Psoas muscle (tissue), 7 donors: ENCODE measurements at regions not wholly inside any gene's neighbourhood (a gene's known extent, or its start where the extent isn't known, plus 50 kb on each side); places are given as distances from the start of the nearest gene placed in this dataset.

Experiments used
- ATAC-seq, 4 donors: fragments of 200-7000 bp; cut with Tn5 transposase; one replicate each; pipeline ENCODE4 v1.9.1; 2020; ENCODE audit warnings: moderate library complexity in 3 of 4, mild to moderate bottlenecking in 2 of 4
- DNase-seq, 2 donors: peaks; one replicate each; pipeline ENCODE4 v3.0.0-alpha.2; 2020
- H3K27ac ChIP-seq: fragments of 200-600 bp; one replicate; pipeline ENCODE4 v1.8.0; 2022
- H3K27me3 ChIP-seq, 3 donors: fragments of 200-600 bp in 1 of 3; one replicate each; pipeline versions ENCODE4 v1.6.1 to v1.8.0; 2013 to 2022; ENCODE audit warnings: low read length in 2 of 3, mild to moderate bottlenecking in 2 of 3, moderate library complexity in 1 of 3; ENCODE audit not compliant: insufficient read depth in 3 of 3
- H3K36me3 ChIP-seq, 2 donors: fragments of 200-600 bp in 1 of 2; one replicate each; pipeline versions ENCODE4 v1.6.1 to v1.8.0; 2013 to 2022; ENCODE audit warnings: low read depth in 1 of 2, mild to moderate bottlenecking in 1 of 2, moderate library complexity in 1 of 2; ENCODE audit not compliant: insufficient read depth in 1 of 2
- H3K4me1 ChIP-seq: fragments of 200-600 bp; one replicate; pipeline ENCODE4 v1.8.0; 2022
- H3K4me3 ChIP-seq: fragments of 200-600 bp; one replicate; pipeline ENCODE4 v1.8.0; 2022; ENCODE audit warnings: mild to moderate bottlenecking
- H3K9me3 ChIP-seq: fragments of 200-600 bp; one replicate; pipeline ENCODE4 v1.8.0; 2022
- CTCF ChIP-seq: fragments of 200-600 bp; IDR thresholded peaks from one replicate; pipeline ENCODE4 v1.8.0; 2022; ENCODE audit warnings: antibody characterized with exemption
- whole genome bisulfite sequencing, 3 donors: extraction: QIAGEN DNeasy Blood & Tissue Kit; methylation state at CpG; one replicate each; pipeline versions ENCODE4 v1.1.6 to v1.1.7; 2013; 5-methylcytosine and 5-hydroxymethylcytosine counted together
- intact Hi-C, 2 donors: fragments of 100-400 bp; cut with DNase I; formaldehyde crosslinking; loops; one replicate each; pipeline versions ENCODE4 v1.11.0 to v1.14.2; 2022
- donor health status: healthy with polysubstance abuse.
- donor health status: DM: no; HTN: no; CAD: no; lungs with moderate emphysema.
- donor health status: Bipolar disorder and iron deficiency.
- donor health status: healthy.
- donor health status: DM: yes; HTN: yes; CAD: no.
- donor health status: DM: no; HTN: no; CAD: no.
- donor health status: DM: yes; HTN: yes; CAD: no.

DNA sequence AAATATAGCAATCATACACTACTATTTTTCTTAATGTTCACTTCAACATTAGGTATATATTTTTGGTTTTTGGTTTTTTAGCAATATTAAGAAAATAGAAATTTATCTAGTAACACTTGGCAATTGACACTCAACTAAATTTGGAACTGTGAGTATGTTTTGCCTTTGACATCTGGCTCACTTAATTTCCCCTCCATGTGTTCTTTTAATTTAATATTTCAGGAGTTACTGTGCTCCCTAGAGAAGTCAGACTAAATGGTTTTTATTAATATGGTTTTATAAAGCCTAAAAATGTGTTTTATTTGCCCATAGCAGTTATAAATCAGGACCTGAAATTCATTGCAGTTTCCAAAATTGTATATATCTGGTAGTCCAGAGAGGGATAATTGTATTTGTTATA, 175.3 kb upstream of the AVPR1A start:
- Histone ChIP-seq H3K27me3 (no peaks in the 10 kb centered on the region), H3K36me3 (no peaks in the 10 kb centered on the region), H3K27ac (no peak overlapping the region), H3K4me1 (no peaks in the 10 kb centered on the region), H3K4me3 (no peak overlapping the region), H3K9me3 (no peaks in the 10 kb centered on the region)
- no peak for TF ChIP-seq CTCF
- DNase-seq, result no peak
- no peak for ATAC-seq
- intact Hi-C loops, result no loop called here

- intact Hi-C loops, result no loop called here
- 3 to 4% (median 4%) methylated on average over 1 of the region's 1 CpG for WGBS, 3 donors
- TF ChIP-seq CTCF, result no peak
- Histone ChIP-seq H3K9me3 (no peaks in the 10 kb centered on the region), H3K36me3 (no peaks in the 10 kb centered on the region), H3K27ac (no peak overlapping the region), H3K27me3 (no peaks in the 10 kb centered on the region), H3K4me1 (no peaks in the 10 kb centered on the region), H3K4me3 (no peak overlapping the region)
- ATAC-seq (no peak), DNase-seq (no peak)
Observed at GRCh38 chr12:63325757-63326156, 174.8 kb upstream of the AVPR1A start.

DNA sequence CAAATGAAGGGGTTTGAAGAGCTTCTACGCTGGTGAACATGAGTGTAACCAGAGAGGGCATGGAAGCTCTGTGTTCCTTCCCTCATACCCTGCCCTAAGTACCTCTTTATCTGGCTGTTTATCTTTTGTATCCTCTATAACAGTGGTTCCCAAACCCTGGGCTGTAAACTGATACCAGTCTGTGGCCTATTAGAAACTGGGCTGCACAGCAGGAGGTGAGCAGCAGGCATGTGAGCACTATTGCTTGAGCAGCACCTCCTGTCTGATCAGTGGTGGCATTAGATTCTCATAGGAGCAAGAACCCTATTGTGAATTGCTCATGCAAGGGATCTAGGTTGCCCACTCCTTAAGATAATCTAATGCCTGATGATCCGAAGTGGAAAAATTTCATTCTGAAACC, 172.9 kb upstream of the AVPR1A start:
- TF ChIP-seq CTCF, result no peak
- Histone ChIP-seq H3K4me3 (no peak overlapping the region), H3K27ac (no peak overlapping the region), H3K4me1 (no peaks in the 10 kb centered on the region), H3K9me3 (no peaks in the 10 kb centered on the region), H3K27me3 (no peaks in the 10 kb centered on the region), H3K36me3 (no peaks in the 10 kb centered on the region)
- ATAC-seq, result no peak
- WGBS, 3 donors, result 85 to 87% (median 85%) methylated on average over 2 of the region's 2 CpGs
- DNase-seq, result no peak
- intact Hi-C loops, result no loop called here

- intact Hi-C loops, result no loop called here
Observed at GRCh38 chr12:63321373-63321772, 170.4 kb upstream of the AVPR1A start.

More at GRCh38 chr12:63321373-63321772, 170.4 kb upstream of the AVPR1A start:
- ATAC-seq (no peak), DNase-seq (no peak)
- Histone ChIP-seq H3K36me3 (no peaks in the 10 kb centered on the region), H3K4me1 (no peaks in the 10 kb centered on the region), H3K27me3 (peaks cover 0 to 3% (median 0%) of the 10 kb centered on the region in 3 donors), H3K9me3 (no peaks in the 10 kb centered on the region), H3K4me3 (no peak overlapping the region), H3K27ac (no peak overlapping the region)
- no peak for TF ChIP-seq CTCF
- 86 to 96% (median 86%) methylated on average over 2 of the region's 2 CpGs for WGBS, 3 donors
